ENCODE measurements at regions not wholly inside any gene's neighbourhood (a gene's known extent, or its start where the extent isn't known, plus 50 kb on each side); places are given as distances from the start of the nearest gene placed in this dataset.
"Not testable (repeated sequence)": the region's sequence is repeated elsewhere in the genome, so short reads cannot be mapped to it uniquely, and the experiment has no call there.

DNA sequence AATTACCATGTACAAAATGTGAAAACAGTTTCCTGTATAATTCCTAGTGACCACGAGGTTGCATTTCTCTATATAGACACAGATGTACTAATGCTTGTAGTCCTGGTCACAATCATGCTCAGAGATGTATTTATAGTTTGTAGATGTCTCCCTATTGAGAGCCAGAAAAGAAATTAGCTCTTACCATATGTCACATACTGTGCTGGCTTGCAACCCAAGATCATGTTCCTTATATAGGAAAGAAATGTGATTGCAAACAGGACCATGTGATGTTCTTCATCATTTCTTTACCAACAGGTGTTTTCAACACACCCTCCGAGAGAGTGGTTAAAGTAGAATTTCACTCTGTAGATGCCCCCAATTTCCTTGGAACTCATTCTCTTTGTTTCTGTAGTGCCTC is 369.4 kb downstream of the CBLN4 start:
- TF ChIP-seq CTCF (IDR thresholded peaks at IDR 0.05; ENCODE audit: insufficient read depth, low read depth, low read length, missing control alignments): no peak
- DNase-seq (ENCODE audit: low read depth): no peak
- H3K4me3 ChIP-seq (ENCODE audit: low read length): no peak overlapping the region

DNA sequence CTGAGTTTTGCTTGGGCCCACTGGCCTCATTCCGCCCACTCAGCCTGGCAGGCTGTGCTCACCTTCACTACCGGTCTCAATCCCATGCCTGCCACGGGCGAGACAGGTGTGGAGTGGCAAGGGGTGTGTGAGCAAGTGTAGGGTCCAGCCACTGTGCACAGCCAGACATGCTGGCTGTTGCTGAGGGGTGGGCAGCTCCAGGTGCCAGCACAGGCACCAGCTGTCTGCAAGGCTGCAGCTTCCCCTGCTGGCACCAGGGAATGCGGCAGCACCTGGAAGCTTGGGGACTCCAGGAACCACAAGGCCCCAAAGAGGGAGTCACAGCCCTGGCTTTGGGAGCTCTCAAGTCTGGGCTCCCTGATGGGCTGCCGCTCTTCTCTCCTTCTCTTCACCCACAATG is 372.7 kb downstream of the CBLN4 start:
- DNase-seq (ENCODE audit: low read depth): no peak
- TF ChIP-seq CTCF (IDR thresholded peaks at IDR 0.05; ENCODE audit: insufficient read depth, low read depth, low read length, missing control alignments): no peak
- H3K4me3 ChIP-seq (ENCODE audit: low read length): no peak overlapping the region

GRCh38 chr20:55629143-55629542 is 376.2 kb downstream of the CBLN4 start:
- H3K4me3 ChIP-seq (ENCODE audit: low read length): not testable (repeated sequence)
- peak; percentile 56 for DNase-seq (ENCODE audit: low read depth)

GRCh38 chr20:55626716-55627115 is 378.6 kb downstream of the CBLN4 start:
- DNase-seq (ENCODE audit: low read depth): no peak
- no peak for TF ChIP-seq CTCF (IDR thresholded peaks at IDR 0.05; ENCODE audit: insufficient read depth, low read depth, low read length, missing control alignments)
- H3K4me3 ChIP-seq (ENCODE audit: low read length): no peak overlapping the region

DNA sequence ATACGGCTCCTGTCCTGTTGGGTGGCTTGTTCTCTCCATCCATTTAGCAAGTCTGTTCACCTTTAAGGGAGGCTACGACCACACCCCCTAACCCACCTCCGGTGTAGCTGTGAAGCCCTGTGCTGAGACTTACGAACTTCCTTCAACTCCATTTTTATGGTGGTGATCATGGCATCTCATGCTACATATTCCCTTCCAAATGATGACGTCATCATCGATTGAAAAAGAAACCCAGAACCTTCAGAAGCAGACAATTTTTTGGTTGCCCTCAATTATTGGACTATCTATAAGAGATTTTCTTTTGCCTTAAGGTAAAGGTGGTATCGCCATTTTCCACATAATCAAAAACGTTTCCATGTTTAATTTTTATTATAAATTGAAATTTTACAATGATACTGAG is 389.0 kb downstream of the CBLN4 start:
- no peak overlapping the region for H3K4me3 ChIP-seq (ENCODE audit: low read length)
- no peak for DNase-seq (ENCODE audit: low read depth)
- TF ChIP-seq CTCF (IDR thresholded peaks at IDR 0.05; ENCODE audit: insufficient read depth, low read depth, low read length, missing control alignments): no peak

GRCh38 chr20:55615818-55616217 is 389.5 kb downstream of the CBLN4 start:
- no peak overlapping the region for H3K4me3 ChIP-seq (ENCODE audit: low read length)
- TF ChIP-seq CTCF (IDR thresholded peaks at IDR 0.05; ENCODE audit: insufficient read depth, low read depth, low read length, missing control alignments): no peak
- no peak for DNase-seq (ENCODE audit: low read depth)

DNA sequence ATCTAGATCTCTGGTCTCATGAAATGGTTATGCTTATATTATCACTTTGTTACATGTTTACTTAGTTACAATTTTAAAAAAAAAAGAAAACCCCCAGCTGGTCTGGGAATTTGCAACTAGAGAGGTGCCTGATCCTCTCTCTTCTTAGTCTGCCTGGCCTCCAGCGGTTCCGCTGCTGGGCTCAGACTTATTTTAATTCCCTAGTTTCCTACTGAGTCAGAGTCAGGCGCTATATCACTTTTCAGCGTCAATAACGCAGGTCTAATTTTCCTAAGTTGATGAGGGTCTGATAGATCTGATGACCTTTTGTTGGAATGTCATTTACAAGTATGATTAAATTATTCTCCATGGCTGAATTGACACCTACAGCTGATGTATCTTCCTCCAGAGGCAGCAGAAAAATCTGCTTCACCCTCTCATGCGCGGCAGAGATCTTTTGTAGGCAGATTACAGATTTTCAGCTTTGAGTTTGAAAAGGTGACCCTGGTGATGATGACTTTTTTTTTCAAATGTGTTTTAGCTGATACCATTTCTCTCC is 391.0 kb downstream of the CBLN4 start:
- DNase-seq (ENCODE audit: low read depth): no peak

More for the DNA sequence above, 391.0 kb downstream of the CBLN4 start:
- no peak for TF ChIP-seq CTCF (IDR thresholded peaks at IDR 0.05; ENCODE audit: insufficient read depth, low read depth, low read length, missing control alignments)
- H3K4me3 ChIP-seq (ENCODE audit: low read length): no peak overlapping the region
